H1 (cell line): ENCODE measurements at regions not wholly inside any gene's neighbourhood (a gene's known extent, or its start where the extent isn't known, plus 50 kb on each side); places are given as distances from the start of the nearest gene placed in this dataset.

ENCODE experiments used
- RNF2 ChIP-seq: fragments of 200-900, 300-1000 bp; sonication (generic); IDR thresholded peaks from 2 replicates; pipeline ENCODE4 v1.7.1; 2016; ENCODE audit warnings: borderline replicate concordance, low read depth, mild to moderate bottlenecking, antibody characterized with exemption, low read length; ENCODE audit not compliant: poor library complexity, severe bottlenecking; ENCODE audit errors: missing control alignments
- SP4 ChIP-seq: IDR thresholded peaks from 2 replicates; pipeline ENCODE4 v1.6.1; 2012; ENCODE audit warnings: low read length, inconsistent platforms
- TAF7 ChIP-seq: optimal IDR thresholded peaks from 2 replicates; pipeline ENCODE3; 2011; ENCODE audit warnings: low read depth, mild to moderate bottlenecking, inconsistent platforms, low read length, moderate library complexity, borderline replicate concordance

GRCh38 chr4:29051381-29051965 lies 1668.7 kb upstream of the PCDH7 start (continued):
- TF ChIP-seq RNF2 (no peak), SP4 (no peak), TAF7 (no peak)
